ELR (cell line): ENCODE measurements at regions not wholly inside any gene's neighbourhood (a gene's known extent, or its start where the extent isn't known, plus 50 kb on each side); places are given as distances from the start of the nearest gene placed in this dataset.

Experiments used
- DNase-seq: peaks from one replicate; pipeline ENCODE4 v3.0.0-alpha.2; 2015; ENCODE audit warnings: low read depth

- no peak for DNase-seq
These were observed 115.5 kb downstream of the TWIST2 start for GRCh38 chr2:238963161-238963970.

GRCh38 chr2:238963971-238964328 is 116.1 kb downstream of the TWIST2 start:
- no peak for DNase-seq

GRCh38 chr2:238964544-238965067 is 116.7 kb downstream of the TWIST2 start:
- DNase-seq: no peak

GRCh38 chr2:238965371-238966071 is 117.6 kb downstream of the TWIST2 start:
- no peak for DNase-seq

- no peak for DNase-seq
These were observed 118.4 kb downstream of the TWIST2 start for GRCh38 chr2:238966072-238966937.

GRCh38 chr2:238967031-238967977 is 119.4 kb downstream of the TWIST2 start:
- DNase-seq: no peak

GRCh38 chr2:238967978-238968360 is 120.1 kb downstream of the TWIST2 start:
- DNase-seq: no peak

- DNase-seq: no peak
These were observed 120.9 kb downstream of the TWIST2 start for GRCh38 chr2:238968616-238969384.

GRCh38 chr2:238969857-238970256 is 122.0 kb downstream of the TWIST2 start:
- no peak for DNase-seq

- peak; percentile 74 for DNase-seq
These were observed 122.7 kb downstream of the TWIST2 start for GRCh38 chr2:238970553-238971081.

- no peak for DNase-seq
These were observed 123.6 kb downstream of the TWIST2 start for GRCh38 chr2:238971318-238972145.

GRCh38 chr2:238972146-238972445 is 124.2 kb downstream of the TWIST2 start:
- no peak for DNase-seq

- DNase-seq: peak; percentile 77
These were observed 125.3 kb downstream of the TWIST2 start for GRCh38 chr2:238973038-238973739.

GRCh38 chr2:238974081-238974480 is 126.2 kb downstream of the TWIST2 start:
- peak; percentile 80 for DNase-seq

GRCh38 chr2:238974501-238975166 is 126.7 kb downstream of the TWIST2 start:
- peak; percentile 96 for DNase-seq

- no peak for DNase-seq
These were observed 127.5 kb downstream of the TWIST2 start for GRCh38 chr2:238975408-238975807.

- DNase-seq: no peak
These were observed 130.6 kb downstream of the TWIST2 start for GRCh38 chr2:238978497-238978896.

GRCh38 chr2:238979636-238980035 is 131.8 kb downstream of the TWIST2 start:
- DNase-seq: no peak
